ENCODE measurements at regions not wholly inside any gene's neighbourhood (a gene's known extent, or its start where the extent isn't known, plus 50 kb on each side); places are given as distances from the start of the nearest gene placed in this dataset.

DNA sequence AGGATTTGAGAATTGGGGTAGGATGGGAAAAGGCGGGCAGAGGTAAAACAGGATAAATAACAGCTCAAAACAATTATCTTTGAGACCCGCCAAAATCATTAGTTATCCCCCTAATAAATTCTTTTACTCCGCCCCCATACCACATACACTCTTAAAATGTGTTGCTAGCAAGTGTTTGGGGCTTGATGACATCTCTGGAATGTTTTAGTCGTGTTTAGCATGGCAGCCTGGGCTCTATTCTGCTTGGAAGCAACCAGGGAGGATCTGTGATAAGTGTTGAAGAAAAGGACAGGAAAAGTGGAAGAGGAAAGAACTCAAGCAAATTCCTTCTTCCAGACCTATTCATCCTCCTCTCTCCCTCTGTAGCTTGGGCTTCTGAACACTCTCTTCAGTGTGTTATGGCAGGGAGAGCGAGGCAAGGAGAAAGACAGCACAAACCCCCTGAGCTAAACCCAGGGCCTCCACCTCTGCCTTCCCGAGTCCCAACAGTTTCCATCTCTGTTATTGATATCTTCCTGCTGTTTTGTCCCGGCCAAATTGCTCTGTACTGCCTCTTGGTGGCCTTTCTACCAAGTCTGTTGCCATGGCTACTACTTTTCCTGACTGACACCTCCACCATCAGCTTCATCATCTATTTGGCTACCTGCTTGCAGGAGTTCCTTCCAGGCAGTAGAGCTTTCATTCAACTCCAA, 135.8 kb downstream of the RPL22L1 start:
- DNase-seq: no peak

DNA sequence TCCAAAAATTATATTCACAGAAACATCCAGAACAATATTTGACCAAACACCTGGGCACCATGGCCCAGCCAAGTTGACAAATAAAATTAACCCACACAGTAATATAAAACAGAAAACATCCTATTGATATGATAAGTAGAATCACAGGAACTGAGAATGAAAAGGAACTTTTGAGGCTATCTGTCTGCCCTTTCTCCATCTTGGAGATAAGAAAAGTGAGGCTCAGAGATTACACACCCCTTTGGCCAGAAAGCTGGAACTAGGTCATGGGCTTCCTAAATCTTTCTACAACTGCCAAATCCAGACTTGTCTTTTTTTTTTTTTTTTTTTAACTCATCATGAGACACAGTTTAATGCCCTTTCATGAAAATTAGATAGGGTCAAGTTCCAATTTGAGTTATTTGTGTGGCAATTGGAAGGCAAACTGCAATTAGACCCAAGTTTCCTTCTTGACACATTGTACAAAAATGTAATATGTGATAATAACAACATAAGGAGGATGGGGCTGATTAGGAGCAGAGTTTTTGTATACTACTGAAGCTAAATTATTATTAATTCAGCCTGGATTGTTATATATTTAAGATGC, 137.2 kb downstream of the RPL22L1 start:
- no peak for DNase-seq

DNA sequence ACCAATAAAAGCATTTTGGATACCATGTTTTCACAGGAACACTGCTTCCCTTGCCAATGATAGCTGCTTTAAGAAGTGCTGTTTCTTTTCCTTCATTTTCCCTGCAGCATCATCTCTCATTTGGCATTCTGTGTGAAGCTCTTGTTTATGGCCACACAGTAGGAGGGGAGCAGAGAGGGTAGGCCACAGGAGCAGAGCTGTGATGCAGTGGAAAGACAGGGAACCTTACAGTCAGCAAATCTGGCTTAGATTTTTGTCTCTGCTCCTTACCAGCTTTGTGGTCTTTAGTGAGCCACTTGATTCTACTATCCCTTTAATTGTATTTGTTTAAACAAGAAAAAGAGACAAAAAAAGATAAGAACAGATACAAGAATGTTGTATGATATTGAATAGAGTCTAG, 138.7 kb downstream of the RPL22L1 start:
- no peak for DNase-seq

DNA sequence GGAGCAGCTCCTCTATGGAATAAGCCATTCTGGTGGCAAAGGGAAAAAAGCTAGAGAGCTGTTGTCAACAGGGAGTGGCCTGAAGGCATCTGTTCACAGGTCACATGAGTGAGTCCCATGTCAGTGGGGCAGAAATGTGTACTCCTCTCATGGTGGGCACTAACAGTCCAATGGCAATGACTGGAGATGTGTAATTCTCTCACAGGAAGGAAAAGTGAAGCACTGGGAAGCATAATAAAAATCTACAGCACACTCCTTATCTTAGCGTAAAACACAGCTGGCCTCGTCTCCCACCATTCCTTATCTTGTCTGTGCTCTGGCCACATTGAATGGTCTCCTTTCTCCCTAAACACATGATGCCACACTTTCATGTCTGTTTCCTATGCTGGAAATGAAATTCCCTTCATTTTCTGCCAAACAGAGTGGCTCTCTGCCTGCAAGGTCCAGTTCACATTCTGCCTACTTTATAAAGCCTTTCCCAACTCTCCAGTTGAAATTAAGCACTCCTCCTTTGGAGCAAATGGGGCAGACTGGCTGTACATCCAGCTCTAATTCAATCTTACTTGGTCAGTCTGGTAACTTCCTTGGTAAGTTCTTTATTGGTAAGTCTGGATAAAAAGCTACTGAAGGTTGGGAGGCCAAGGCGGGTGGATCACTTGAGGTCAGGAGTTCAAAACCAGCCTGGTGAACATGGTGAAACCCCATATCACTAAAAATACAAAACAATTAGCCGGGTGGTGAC, 139.8 kb downstream of the RPL22L1 start:
- no peak for DNase-seq

DNA sequence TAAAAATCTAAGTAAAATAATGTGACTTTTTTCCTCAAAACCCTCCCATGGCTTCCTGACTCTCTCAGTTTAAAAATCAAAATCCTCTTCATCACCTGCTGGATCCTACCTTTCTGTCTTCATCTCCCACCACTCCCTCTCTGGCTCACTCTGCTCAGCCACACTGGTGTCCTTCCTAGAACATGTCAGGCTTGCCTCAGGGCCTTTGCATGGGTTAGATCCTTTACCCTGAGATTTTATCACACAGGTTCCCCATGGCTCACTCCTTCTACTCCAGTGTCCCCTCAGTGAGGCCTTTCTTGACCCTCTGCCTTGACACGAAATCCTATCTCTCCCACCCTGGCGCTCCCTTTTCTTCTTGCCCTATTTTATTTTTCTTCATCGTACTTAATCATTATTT, 141.8 kb downstream of the RPL22L1 start:
- DNase-seq: no peak

DNA sequence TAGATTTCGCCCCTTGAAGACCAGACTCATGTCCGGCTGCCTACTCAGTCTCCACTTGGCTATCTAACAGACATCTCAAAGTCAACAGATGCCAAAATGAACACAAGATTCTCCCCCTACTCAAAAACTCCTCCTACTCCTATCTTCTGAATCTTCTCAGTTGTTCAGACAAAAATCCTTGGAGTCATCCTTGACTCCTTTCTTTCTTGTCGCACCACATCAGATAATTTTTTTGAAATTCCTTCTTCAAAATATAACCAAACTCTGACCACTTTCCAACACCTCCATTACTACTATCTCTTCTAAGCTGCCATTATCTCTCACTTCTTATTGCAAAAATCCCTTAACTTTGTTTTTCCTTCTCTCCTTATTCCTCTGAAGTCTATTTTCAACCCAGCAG, 141.9 kb upstream of the SLC7A14 start:
- DNase-seq: no peak

DNA sequence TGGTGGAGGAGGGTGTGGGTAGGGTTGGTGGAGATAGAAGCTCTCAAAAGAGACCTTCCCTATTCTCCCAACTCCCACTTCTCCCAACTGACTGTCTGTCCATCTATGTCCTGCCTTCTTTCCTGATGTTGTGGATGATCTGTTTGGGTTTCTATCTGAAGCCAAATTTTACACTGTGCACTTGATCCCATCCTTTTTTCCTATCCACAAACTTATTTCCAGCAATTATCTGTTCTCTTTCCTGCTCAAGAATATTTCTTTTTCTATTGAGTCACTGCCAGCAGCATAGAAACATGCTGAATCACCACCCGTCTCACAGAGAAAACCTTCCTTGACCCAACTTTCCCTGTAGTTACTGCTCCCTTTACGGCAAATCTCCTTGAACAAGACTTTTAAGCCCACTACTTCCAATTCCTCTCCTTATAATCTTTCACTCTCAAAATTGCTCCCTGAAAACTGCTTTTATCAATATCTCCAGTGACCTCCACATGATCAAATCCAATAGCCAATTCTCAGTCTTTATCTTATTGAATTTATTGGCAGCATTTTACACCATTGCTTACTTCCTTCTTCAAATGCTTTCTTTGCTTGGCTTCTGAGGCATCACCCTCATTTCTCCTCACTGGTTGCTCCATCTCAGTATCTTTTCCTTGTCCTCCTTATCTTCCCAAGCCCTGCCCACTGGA, 141.2 kb upstream of the SLC7A14 start:
- no peak for DNase-seq

DNA sequence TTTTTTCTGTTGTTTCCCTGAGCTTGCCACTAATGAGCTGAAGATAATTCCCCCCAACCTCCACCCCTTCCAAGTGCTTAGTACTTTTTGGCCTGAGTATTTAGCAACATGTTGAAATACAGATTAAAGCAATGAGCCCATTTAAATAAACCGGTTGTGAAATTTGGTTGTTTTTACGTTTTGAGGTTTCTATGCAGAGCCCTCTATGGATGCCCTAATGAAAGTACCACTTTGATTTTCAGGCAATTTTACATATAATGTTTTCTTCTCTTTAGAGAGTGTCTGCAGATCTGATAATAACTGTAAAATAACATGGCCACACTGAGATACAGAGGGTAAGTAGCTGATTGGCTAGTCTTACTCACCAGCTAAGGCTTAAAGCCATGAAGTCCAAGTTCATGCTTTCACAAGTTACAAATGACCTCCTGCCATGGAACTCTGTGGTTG, 139.4 kb upstream of the SLC7A14 start:
- no peak for DNase-seq

DNA sequence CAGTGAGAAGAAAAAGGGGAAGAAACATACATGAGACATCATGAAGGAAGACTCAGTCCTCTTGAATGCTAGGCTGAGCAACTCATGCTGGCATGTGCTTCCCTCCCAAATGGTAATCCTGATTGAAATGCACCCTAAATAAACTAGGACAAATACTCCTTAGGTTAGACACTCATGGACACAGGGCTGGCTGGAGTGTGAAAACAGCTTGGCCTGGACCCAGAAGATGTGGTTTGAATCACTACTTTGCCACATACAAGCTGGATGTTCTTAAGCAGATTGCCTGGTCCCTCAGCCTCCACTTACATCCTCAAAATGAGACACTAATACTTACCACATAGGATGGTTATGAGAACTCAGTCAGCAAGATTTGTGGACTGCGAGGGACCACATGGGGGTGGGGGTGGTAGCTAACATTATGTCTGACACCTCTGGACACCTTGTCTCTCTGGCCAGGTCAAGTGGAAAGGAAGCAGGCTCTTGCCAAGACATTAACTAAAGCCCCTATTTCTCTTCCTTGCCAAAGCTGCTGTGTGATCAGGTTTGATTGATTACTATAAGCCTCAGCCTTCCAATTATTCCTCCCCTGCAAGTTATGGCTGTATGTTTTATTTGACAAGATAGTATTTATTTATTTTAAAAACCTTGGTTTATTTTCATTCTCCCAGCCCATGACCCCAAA, 138.9 kb upstream of the SLC7A14 start:
- DNase-seq: no peak

DNA sequence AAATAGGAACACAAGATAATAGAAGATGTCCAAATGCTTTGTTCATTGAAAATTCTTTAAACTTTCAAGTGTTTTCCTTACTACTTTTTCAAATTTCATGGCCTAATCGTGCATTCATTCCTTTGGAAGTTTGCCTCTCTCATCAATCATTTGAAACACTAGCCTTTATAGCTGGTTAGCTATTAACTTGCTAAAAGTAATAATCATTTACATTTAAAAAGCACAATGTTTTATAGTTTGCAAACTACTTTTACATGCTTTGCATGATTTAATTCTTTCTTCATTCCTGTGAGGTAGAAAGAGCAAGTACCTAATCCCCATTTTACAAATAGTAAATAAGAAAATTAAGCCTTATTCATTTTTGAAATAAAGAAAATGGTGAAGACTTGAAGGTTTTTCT, 137.4 kb upstream of the SLC7A14 start:
- DNase-seq: no peak

DNA sequence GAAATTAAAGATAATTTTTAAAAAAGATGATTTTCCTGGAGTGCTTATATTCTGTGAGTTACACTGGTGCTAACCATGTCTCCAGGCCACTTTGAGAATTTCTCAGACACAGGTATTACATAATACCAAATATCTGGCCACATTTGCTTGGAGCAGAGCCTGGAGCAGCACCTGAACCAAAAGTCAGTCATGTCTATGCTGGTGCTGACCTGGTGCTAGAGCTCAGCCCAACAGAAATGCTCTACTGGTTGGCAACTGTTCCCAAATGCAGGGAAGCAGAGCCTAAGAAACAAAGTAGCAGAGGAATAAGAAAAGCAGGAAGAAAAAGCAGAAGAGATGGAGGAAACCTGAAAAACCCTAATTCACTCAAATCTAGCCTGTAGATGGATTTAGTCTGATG, 135.7 kb upstream of the SLC7A14 start:
- no peak for DNase-seq

DNA sequence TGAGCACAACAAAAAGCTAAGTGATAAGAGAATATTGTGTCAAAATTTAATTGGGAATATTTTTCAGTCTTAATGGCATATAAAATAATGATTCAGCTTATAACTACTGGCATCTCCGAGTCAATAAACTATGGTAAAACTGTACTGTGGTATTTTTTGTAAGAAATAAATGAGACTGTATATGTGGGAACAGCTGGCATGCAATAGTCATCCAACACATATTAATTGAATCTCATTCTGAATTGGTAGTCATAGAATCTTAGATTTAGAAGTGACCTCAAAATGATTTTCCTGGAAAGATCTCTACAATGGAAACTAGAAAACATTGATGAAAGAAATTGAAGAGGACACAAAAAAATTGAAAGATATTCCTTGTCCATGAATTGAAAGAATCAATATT, 133.4 kb upstream of the SLC7A14 start:
- DNase-seq: no peak

DNA sequence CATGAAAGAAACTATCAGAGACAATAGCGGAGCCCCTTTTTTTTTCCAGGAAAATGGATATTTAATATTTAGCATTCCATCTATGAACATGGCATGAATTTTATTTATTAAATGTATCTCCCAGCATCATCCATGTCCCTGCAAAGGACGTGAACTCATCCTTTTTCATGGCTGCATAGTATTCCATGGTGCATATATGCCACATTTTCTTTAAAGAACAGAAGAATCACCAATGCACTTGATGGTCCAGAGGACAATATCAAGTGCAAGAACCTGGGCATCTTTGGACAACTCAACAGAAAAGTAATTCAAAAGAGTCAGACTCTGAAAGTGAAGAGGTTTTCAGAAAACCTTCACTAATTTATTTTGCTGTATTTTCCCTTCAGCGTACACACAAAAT, 133.0 kb upstream of the SLC7A14 start:
- DNase-seq: no peak

DNA sequence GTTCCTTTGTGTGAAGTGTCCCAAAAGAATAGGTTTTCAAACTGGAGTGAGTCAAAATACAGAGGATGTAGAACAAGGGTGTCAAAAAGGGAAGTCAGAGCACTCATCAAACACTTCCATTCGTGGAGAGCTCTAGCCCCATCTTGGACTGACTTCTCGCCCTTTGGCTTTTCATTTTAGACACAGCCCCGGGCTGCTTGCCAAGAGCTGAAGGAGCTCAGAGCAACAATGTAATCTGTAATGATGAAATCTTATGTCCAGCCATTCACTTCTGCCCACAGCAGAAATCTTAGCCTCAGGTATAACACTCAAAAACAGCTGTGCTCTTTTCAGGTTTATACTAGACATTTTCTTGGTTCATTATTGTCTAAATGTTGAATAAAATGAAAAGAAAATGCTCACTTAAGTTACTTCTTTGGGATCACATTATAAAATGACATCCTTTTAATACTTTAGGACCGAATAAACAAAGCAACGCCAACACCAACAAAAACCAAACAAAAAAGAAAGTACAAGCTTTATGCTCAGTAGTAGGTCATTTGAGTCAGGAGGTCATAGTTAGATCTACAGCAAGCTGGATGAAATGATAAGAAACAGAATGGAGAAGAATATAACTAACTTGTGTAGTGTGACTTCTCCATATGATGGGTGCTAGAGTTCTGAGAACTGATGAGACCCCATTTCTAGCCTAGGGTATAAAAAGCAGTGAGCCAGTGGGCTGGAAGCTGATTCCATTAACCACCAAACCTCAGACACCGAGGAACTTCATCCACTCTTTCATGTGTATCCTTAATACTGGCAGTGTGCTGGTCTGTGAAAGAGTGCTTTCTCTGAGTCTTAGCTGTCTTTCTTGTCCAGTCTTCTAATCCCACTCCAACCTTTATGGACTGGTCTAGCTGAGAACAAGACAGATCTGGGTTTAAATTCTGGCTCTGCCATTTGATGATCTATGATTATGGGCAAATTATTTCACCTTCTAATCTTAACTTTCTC, 131.8 kb upstream of the SLC7A14 start:
- DNase-seq: no peak

DNA sequence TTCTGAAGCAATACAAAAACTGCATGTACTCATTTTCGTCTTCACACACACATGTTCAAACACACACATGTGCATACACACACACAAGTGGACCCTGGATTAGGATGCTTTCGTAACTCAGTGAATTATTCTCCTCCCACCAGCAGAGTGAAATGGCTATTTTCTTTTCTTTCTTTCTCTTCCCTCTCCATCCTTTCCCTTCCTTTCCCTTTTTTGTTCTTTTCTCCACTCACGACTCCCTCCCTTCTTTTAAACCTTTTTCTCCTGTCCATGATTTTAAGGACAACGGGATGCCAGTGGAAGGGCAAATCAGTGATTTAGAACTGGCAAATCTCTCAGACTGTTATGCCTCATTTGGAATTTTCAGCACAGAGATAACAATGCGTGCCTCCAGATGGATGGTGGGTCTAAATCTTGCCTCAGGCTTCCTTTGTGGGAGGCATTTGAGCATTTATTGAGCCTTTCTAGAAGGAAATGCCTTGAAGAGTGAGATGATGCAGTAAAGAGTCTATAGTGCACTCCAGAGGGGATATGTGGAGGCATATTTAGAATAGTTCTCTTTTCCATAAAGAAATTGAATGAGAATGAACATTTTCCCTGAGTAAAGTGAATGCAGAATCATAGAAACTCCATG, 130.4 kb upstream of the SLC7A14 start:
- DNase-seq: no peak

DNA sequence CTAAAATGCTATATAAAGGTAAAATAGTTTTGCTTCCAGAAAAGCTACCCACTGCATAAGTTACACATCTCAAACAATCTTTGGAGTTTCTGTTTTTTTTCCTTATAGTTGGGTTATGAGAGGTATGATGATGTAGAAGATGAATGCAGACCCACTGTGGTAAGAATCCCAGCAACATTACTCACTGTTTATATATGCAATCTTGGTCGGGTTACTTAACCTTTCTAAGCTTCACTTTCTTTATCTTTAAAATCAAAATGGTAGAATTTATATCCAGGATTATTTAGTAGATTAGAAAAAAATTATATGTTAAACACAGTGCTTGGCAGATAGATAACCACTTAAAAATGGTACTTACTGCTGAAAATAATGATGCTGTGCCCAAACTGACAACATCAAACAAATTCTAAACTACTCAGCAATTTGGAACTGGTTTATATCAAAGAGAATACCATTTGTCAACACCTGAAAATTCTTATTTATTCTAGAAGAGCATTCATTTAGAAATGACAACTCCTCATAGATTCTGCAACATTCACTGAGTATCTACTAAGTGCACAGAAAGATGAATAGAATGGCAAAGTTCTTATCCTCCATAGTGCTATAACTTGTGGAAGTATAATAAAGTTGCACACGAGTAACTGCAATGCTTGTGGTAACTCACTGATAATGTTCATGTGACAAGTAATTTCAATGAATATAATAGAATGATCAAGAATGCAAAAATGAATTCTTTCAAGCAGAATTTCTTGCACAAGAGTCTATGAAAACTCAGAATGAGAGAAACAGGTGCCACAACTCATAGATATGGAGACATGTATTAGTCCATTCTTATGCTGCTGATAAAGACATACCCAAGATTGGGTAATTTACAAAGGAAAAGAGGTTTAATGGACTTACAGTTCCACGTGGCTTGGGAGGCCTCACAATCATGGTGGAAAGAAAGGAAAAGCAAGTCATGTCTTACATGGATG, 129.0 kb upstream of the SLC7A14 start:
- no peak for DNase-seq

DNA sequence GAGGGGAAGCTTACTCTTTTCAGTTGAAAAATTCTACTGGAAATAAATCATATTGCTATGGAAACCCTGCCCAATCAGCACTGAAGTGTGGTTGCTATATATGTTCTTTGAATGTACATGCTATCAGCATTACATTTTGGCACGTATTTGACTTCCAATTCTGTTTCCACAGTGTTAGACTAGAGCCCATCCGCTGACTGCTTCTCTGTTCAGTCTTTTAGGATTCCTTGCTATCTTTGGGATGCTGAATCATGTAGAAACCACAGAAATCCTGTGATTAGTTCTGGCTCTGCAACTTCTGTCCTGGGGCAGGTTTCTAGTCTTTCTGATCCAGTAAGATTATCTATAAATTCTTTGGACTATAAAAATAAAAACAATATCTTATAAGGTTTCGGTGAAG, 128.2 kb upstream of the SLC7A14 start:
- no peak for DNase-seq

DNA sequence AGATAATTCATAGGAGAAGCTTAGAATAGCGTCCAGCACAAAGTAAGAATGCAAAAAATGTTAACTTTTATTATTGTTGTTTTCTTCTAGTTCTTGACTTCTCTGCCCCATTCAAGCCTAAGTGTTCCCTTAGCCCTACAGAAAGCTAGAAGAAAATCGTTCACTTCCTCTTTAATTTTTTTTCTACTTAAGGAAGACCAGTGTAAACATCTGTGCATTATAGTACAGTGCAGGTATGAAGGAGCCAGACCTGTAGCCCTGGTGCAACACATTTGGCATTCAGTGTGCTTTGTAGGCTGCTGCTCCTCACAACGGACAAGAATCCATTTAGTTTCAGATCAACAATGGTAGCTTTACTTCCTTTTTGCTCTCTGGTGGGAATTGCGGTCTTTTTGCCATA, 127.8 kb upstream of the SLC7A14 start:
- DNase-seq: no peak

DNA sequence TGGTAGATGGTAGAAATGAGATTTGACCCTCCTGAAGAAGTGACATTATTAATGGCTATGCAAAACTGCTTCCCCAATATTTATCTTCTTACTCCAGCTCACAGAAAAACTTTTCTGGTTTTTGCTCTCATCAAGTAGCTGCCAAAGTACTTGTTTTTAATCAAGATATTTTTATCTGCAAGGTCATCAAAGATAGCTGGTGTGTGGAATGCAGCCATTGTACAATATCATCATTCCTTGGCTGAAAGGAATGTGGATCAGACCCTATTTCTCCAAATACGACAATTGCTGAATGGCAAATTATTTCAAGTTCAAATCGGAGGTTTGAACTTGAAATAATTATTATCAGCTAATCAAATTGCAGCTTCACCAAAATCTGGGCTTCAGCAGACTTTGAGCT, 126.9 kb upstream of the SLC7A14 start:
- DNase-seq: no peak
